ENCODE measurements at regions not wholly inside any gene's neighbourhood (a gene's known extent, or its start where the extent isn't known, plus 50 kb on each side); places are given as distances from the start of the nearest gene placed in this dataset.

GRCh38 chr1:88394958-88395357 lies 289.1 kb upstream of the PKN2 start:
- TF ChIP-seq POLR2A (IDR thresholded peaks at IDR 0.05) (no peak), CTCF (IDR thresholded peaks at IDR 0.05) (no peak)
- WGBS, 2 donors = 60 to 71% methylated on average over 2 of the region's 2 CpGs
- H3K9me3 ChIP-seq = peaks cover 0 to 5% (median 0%) of the 10 kb centered on the region in 3 donors

GRCh38 chr1:88398338-88398737 lies 285.7 kb upstream of the PKN2 start:
- H3K27ac ChIP-seq = no peak overlapping the region
- H3K27me3 ChIP-seq = no peaks in the 10 kb centered on the region
- TF ChIP-seq CTCF (IDR thresholded peaks at IDR 0.05) (no peak), POLR2A (IDR thresholded peaks at IDR 0.05) (no peak)
- DNase-seq (no peak), ATAC-seq (no peak)
- H3K4me1 ChIP-seq = no peaks in the 10 kb centered on the region
- H3K9me3 ChIP-seq = no peaks in the 10 kb centered on the region
- H3K4me3 ChIP-seq = no peak overlapping the region
- H3K36me3 ChIP-seq (replicated peaks in 1 of 2; ENCODE audit: insufficient read depth in 1 of 2, low read depth in 2 of 2) = no peaks in the 10 kb centered on the region
- intact Hi-C loops (cut with DNase I) = no loop called here

More at GRCh38 chr1:88394958-88395357, 289.1 kb upstream of the PKN2 start:
- H3K36me3 ChIP-seq (replicated peaks in 1 of 2; ENCODE audit: insufficient read depth in 1 of 2, low read depth in 2 of 2) = no peaks in the 10 kb centered on the region
- no peaks in the 10 kb centered on the region for H3K27me3 ChIP-seq
- ATAC-seq (no peak), DNase-seq (no peak)
- intact Hi-C loops (cut with DNase I) = no loop called here
- H3K27ac ChIP-seq = no peak overlapping the region
- no peaks in the 10 kb centered on the region for H3K4me1 ChIP-seq
- no peak overlapping the region for H3K4me3 ChIP-seq

GRCh38 chr1:88399690-88400089 lies 284.4 kb upstream of the PKN2 start:
- H3K4me3 ChIP-seq = no peak overlapping the region
- H3K27ac ChIP-seq = no peak overlapping the region
- intact Hi-C loops (cut with DNase I) = no loop called here
- H3K4me1 ChIP-seq = no peaks in the 10 kb centered on the region
- no peaks in the 10 kb centered on the region for H3K36me3 ChIP-seq (replicated peaks in 1 of 2; ENCODE audit: insufficient read depth in 1 of 2, low read depth in 2 of 2)
- WGBS, 2 donors = 63 to 74% methylated on average over 1 of the region's 1 CpG
- no peaks in the 10 kb centered on the region for H3K27me3 ChIP-seq
- ATAC-seq (no peak), DNase-seq (no peak)
- no peak for TF ChIP-seq CTCF (IDR thresholded peaks at IDR 0.05)
- no peak for TF ChIP-seq POLR2A (IDR thresholded peaks at IDR 0.05)
- no peaks in the 10 kb centered on the region for H3K9me3 ChIP-seq

GRCh38 chr1:88401313-88401712 lies 282.8 kb upstream of the PKN2 start:
- Histone ChIP-seq H3K36me3 (replicated peaks in 1 of 2; ENCODE audit: insufficient read depth in 1 of 2, low read depth in 2 of 2) (no peaks in the 10 kb centered on the region), H3K27me3 (no peaks in the 10 kb centered on the region), H3K4me1 (no peaks in the 10 kb centered on the region), H3K4me3 (no peak overlapping the region), H3K27ac (no peak overlapping the region), H3K9me3 (no peaks in the 10 kb centered on the region)
- ATAC-seq = no peak
- WGBS, 2 donors = 61 to 73% methylated on average over 1 of the region's 1 CpG
- no peak for DNase-seq
- no peak for TF ChIP-seq CTCF (IDR thresholded peaks at IDR 0.05)
- TF ChIP-seq POLR2A (IDR thresholded peaks at IDR 0.05) = no peak
- intact Hi-C loops (cut with DNase I) = no loop called here

- TF ChIP-seq POLR2A (IDR thresholded peaks at IDR 0.05) = no peak
- TF ChIP-seq CTCF (IDR thresholded peaks at IDR 0.05) = no peak
- 79 to 87% methylated on average over 5 of the region's 5 CpGs for WGBS, 2 donors
- H3K36me3 ChIP-seq (replicated peaks in 1 of 2; ENCODE audit: insufficient read depth in 1 of 2, low read depth in 2 of 2) = no peaks in the 10 kb centered on the region
- no peak overlapping the region for H3K4me3 ChIP-seq
- no peaks in the 10 kb centered on the region for H3K9me3 ChIP-seq
- ATAC-seq (no peak), DNase-seq (no peak)
- no peaks in the 10 kb centered on the region for H3K27me3 ChIP-seq
- H3K4me1 ChIP-seq = no peaks in the 10 kb centered on the region
- intact Hi-C loops (cut with DNase I) = no loop called here
- no peak overlapping the region for H3K27ac ChIP-seq
These were observed 279.5 kb upstream of the PKN2 start for GRCh38 chr1:88404582-88404981.

Measured in body of pancreas (tissue), 4 donors.